OCI-LY3 (cell line): ENCODE measurements at regions not wholly inside any gene's neighbourhood (a gene's known extent, or its start where the extent isn't known, plus 50 kb on each side); places are given as distances from the start of the nearest gene placed in this dataset.

ENCODE experiments used
- CTCF ChIP-seq: fragments of 200-600, 300-600 bp; sonication (generic); IDR thresholded peaks from 2 replicates; pipeline ENCODE4 v1.5.1; 2014; ENCODE audit warnings: antibody characterized with exemption, low read length, low read depth
- EZH2phosphoT487 ChIP-seq: fragments of 200-600 bp; shearing (Covaris generic); IDR thresholded peaks from 2 replicates; pipeline ENCODE4 v1.6.1; 2018; ENCODE audit warnings: antibody characterized with exemption, mixed run types, low read depth

- TF ChIP-seq CTCF (no peak), EZH2phosphoT487 (no peak)
Measured at GRCh38 chr19:20307127-20307526, 140.1 kb downstream of the ZNF486 start.
